OCI-LY7 (cell line): ENCODE measurements at regions not wholly inside any gene's neighbourhood (a gene's known extent, or its start where the extent isn't known, plus 50 kb on each side); places are given as distances from the start of the nearest gene placed in this dataset.

Experiments
- BruUV-seq: library from RNA; stranded (reverse); fragments of 400-500 nt; replicated peaks from 2 replicates; lab custom pipeline; 2021; lab: Mats Ljungman, UMichigan
- CTCF ChIA-PET: fragments of 300-600 bp; sonication (Branson Sonifier 250); formaldehyde crosslinking; loops from one replicate; lab custom pipeline; 2022; ENCODE audit warnings: antibody characterized with exemption; ENCODE audit not compliant: unreplicated experiment; lab: Charles Lee
- POLR2A ChIA-PET: fragments of 300-600 bp; sonication (Branson Sonifier 250); formaldehyde crosslinking; loops from one replicate; lab custom pipeline; 2022; ENCODE audit warnings: antibody characterized with exemption; lab: Charles Lee
- DNase-seq: peaks from one replicate; pipeline ENCODE4 v3.0.0-alpha.2; 2015; ENCODE audit warnings: low spot score
- H2AFZ ChIP-seq: fragments of 200-600 bp; sonication (generic), shearing (Covaris generic); 2 replicates; pipeline ENCODE4 v1.6.1; 2014; ENCODE audit warnings: mild to moderate bottlenecking, antibody characterized with exemption, low read length, moderate library complexity
- H3K27ac ChIP-seq: fragments of 200-600 bp; sonication (generic); 2 replicates; pipeline ENCODE4 v1.5.1; 2014; ENCODE audit warnings: mixed run types, low read depth, mild to moderate bottlenecking, moderate library complexity, low read length, inconsistent platforms; ENCODE audit not compliant: poor library complexity, severe bottlenecking
- H3K36me3 ChIP-seq: fragments of 200-600 bp; sonication (generic); 2 replicates; pipeline ENCODE4 v1.6.1; 2014; ENCODE audit warnings: mild to moderate bottlenecking, antibody characterized with exemption, low read length, moderate library complexity, mixed read lengths; ENCODE audit not compliant: insufficient read depth
- H3K4me1 ChIP-seq: fragments of 200-600 bp; sonication (generic); 2 replicates; pipeline ENCODE4 v1.5.1; 2014; ENCODE audit warnings: mild to moderate bottlenecking, low read length; ENCODE audit not compliant: insufficient read depth, poor library complexity, severe bottlenecking
- H3K4me2 ChIP-seq: fragments of 200-600 bp; sonication (generic); 2 replicates; pipeline ENCODE4 v1.6.1; 2014; ENCODE audit warnings: mild to moderate bottlenecking, low read length
- H3K4me3 ChIP-seq: fragments of 200-600 bp; sonication (generic); 2 replicates; pipeline ENCODE4 v1.5.1; 2014; ENCODE audit warnings: mild to moderate bottlenecking, low read depth, low read length; ENCODE audit not compliant: poor library complexity, severe bottlenecking
- H3K79me2 ChIP-seq: fragments of 200-600 bp; sonication (generic); 2 replicates; pipeline ENCODE4 v1.6.1; 2016; ENCODE audit warnings: low read depth, mild to moderate bottlenecking, low read length, moderate library complexity, mixed read lengths; ENCODE audit not compliant: insufficient read depth
- H3K9me2 ChIP-seq: fragments of 200-600 bp; sonication (generic); 2 replicates; pipeline ENCODE4 v1.6.1; 2016; ENCODE audit warnings: mild to moderate bottlenecking, low read length, mixed read lengths; ENCODE audit not compliant: insufficient read depth
- H3K9me3 ChIP-seq: fragments of 200-600 bp; sonication (generic); 2 replicates; pipeline ENCODE4 v1.6.1; 2014; ENCODE audit warnings: mild to moderate bottlenecking, mixed run types, low read length, mixed read lengths
- H4K20me1 ChIP-seq: fragments of 200-600 bp; sonication (generic); 2 replicates; pipeline ENCODE4 v1.6.1; 2014; ENCODE audit warnings: mild to moderate bottlenecking, antibody characterized with exemption, low read length, moderate library complexity, mixed read lengths; ENCODE audit not compliant: insufficient read depth
- CTCF ChIP-seq: fragments of 200-600 bp; sonication (generic); conservative IDR thresholded peaks from 2 replicates; pipeline ENCODE4 v1.5.1; 2014; ENCODE audit warnings: mild to moderate bottlenecking, antibody characterized with exemption, low read length, moderate library complexity, mixed read lengths
- EZH2phosphoT487 ChIP-seq: fragments of 200-600 bp; sonication (generic); IDR thresholded peaks from 2 replicates; pipeline ENCODE4 v1.6.1; 2018; ENCODE audit warnings: low read depth, borderline replicate concordance, mild to moderate bottlenecking, mixed run types, antibody characterized with exemption, low read length, moderate library complexity, mixed read lengths
- intact Hi-C: fragments of 100-400 bp; cut with micrococcal nuclease; formaldehyde crosslinking; loops from one replicate; pipeline ENCODE4 v1.10.0; 2022; ENCODE audit not compliant: unreplicated experiment

- BruUV-seq, result no TSS peak
- Histone ChIP-seq H3K79me2 (no peaks in the 10 kb centered on the region), H3K9me3 (no peaks in the 10 kb centered on the region), H3K36me3 (no peaks in the 10 kb centered on the region), H3K4me1 (no peaks in the 10 kb centered on the region), H3K4me3 (no peak overlapping the region), H3K4me2 (no peak overlapping the region), H3K27ac (no peak overlapping the region), H4K20me1 (no peaks in the 10 kb centered on the region), H3K9me2 (no peaks in the 10 kb centered on the region), H2AFZ (no peak overlapping the region)
- ChIA-PET POLR2A (no interaction called here), CTCF (no interaction called here)
- DNase-seq, result no peak
- intact Hi-C loops, result no loop called here
- no peak for TF ChIP-seq EZH2phosphoT487
- no peak for TF ChIP-seq CTCF
Measured at GRCh38 chr18:49693717-49694005, 119.7 kb downstream of the ACAA2 start.

- intact Hi-C loops, result no loop called here
- no peaks in the 10 kb centered on the region for H4K20me1 ChIP-seq
- no TSS peak for BruUV-seq
- no peak for DNase-seq
- no peaks in the 10 kb centered on the region for H3K9me2 ChIP-seq
- TF ChIP-seq EZH2phosphoT487, result no peak
- no peak for TF ChIP-seq CTCF
- H3K79me2 ChIP-seq, result no peaks in the 10 kb centered on the region
- H3K4me3 ChIP-seq, result no peak overlapping the region
- H3K9me3 ChIP-seq, result no peaks in the 10 kb centered on the region
- no peak overlapping the region for H3K4me2 ChIP-seq
- POLR2A ChIA-PET, result no interaction called here
- H2AFZ ChIP-seq, result no peak overlapping the region
- no peak overlapping the region for H3K27ac ChIP-seq
- no peaks in the 10 kb centered on the region for H3K4me1 ChIP-seq
- H3K36me3 ChIP-seq, result no peaks in the 10 kb centered on the region
- CTCF ChIA-PET, result no interaction called here
Measured at GRCh38 chr18:49692906-49693716, 120.2 kb downstream of the ACAA2 start.

- TF ChIP-seq EZH2phosphoT487 (no peak), CTCF (no peak)
- no peak overlapping the region for H3K4me3 ChIP-seq
- H4K20me1 ChIP-seq, result no peaks in the 10 kb centered on the region
- H3K9me3 ChIP-seq, result no peaks in the 10 kb centered on the region
- no peaks in the 10 kb centered on the region for H3K79me2 ChIP-seq
- H3K4me1 ChIP-seq, result no peaks in the 10 kb centered on the region
- ChIA-PET CTCF (no interaction called here), POLR2A (no interaction called here)
- intact Hi-C loops, result no loop called here
- no peak overlapping the region for H2AFZ ChIP-seq
- BruUV-seq, result no TSS peak
- H3K9me2 ChIP-seq, result no peaks in the 10 kb centered on the region
- H3K27ac ChIP-seq, result no peak overlapping the region
- no peak for DNase-seq
- H3K4me2 ChIP-seq, result no peak overlapping the region
- H3K36me3 ChIP-seq, result no peaks in the 10 kb centered on the region
Measured at GRCh38 chr18:49691177-49691608, 122.1 kb downstream of the ACAA2 start.
